Activated CD4-positive, alpha-beta T cell treated with anti-CD3 and anti-CD28 coated beads, Interleukin-2, amount 10 ng/mL, durations not matched to agents 7 days and 5 days (primary cell): ENCODE measurements at regions not wholly inside any gene's neighbourhood (a gene's known extent, or its start where the extent isn't known, plus 50 kb on each side); places are given as distances from the start of the nearest gene placed in this dataset. TPM values are rescaled to one million over a fixed set of nuclear protein-coding genes. Genes with fewer than 3 reads are reported as not detected.

Source experiments
- CTCF ChIA-PET: fragments of 350-600 bp; sonication (Branson Sonifier 250); formaldehyde crosslinking; loops from one replicate; lab custom pipeline; 2021; ENCODE audit warnings: antibody characterized with exemption; lab: Charles Lee
- POLR2A ChIA-PET: fragments of 350-600 bp; sonication (Branson Sonifier 250); formaldehyde crosslinking; loops from one replicate; lab custom pipeline; 2021; ENCODE audit warnings: antibody characterized with exemption; lab: Charles Lee
- DNase-seq: peaks from one replicate; pipeline ENCODE4 v3.0.0-alpha.2; 2020
- H3K27ac Mint-ChIP-seq: one replicate; pipeline ENCODE4 v1.8.0; 2021; ENCODE audit warnings: mild to moderate bottlenecking, moderate library complexity, mixed read lengths
- H3K27me3 Mint-ChIP-seq: one replicate; pipeline ENCODE4 v1.8.0; 2021; ENCODE audit warnings: mixed read lengths
- H3K36me3 Mint-ChIP-seq: one replicate; pipeline ENCODE4 v1.8.0; 2021; ENCODE audit warnings: low read depth, mixed read lengths
- H3K4me1 Mint-ChIP-seq: one replicate; pipeline ENCODE4 v1.8.0; 2021; ENCODE audit warnings: mixed read lengths
- H3K4me3 Mint-ChIP-seq: one replicate; pipeline ENCODE4 v1.8.0; 2021; ENCODE audit warnings: mild to moderate bottlenecking, moderate library complexity, mixed read lengths
- H3K9me3 Mint-ChIP-seq: one replicate; pipeline ENCODE4 v1.8.0; 2021; ENCODE audit warnings: mixed read lengths
- microRNA-seq: library from miRNA; unstranded; fragments of <30 nt; microRNA quantifications from one replicate; pipeline ENCODE4 v1.2.0, GENCODE V29; 2021; ENCODE audit warnings: borderline microRNAs expressed, borderline replicate concordance

DNA sequence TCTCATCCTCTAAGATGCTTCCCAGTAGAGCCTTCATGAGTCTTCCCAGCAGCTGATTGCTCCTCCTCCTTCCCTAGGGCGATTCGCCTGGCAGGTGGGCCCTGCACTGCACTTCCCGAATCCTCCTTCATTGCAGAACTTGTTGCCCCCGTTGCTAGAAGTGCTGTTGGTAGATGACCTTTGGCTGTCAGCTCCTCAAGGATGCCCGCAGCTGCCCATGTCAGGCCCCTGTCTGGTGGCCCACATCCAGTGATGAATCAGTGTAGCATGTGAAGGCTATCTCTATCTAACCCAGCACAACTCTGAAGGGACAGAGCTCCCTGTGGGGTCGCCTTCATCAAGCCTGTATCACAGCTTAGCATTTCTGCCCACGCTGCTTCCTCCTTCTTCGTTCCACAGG lies 52.1 kb upstream of the F3 start:
- Mint-ChIP-seq H3K4me1 (no peaks in the 10 kb centered on the region), H3K27me3 (peaks cover under 1% of the 10 kb centered on the region), H3K9me3 (no peaks in the 10 kb centered on the region), H3K27ac (no peak overlapping the region), H3K4me3 (no peak overlapping the region), H3K36me3 (no peaks in the 10 kb centered on the region)
- POLR2A ChIA-PET, result no interaction called here
- DNase-seq, result no peak
- CTCF ChIA-PET, result no interaction called here

DNA sequence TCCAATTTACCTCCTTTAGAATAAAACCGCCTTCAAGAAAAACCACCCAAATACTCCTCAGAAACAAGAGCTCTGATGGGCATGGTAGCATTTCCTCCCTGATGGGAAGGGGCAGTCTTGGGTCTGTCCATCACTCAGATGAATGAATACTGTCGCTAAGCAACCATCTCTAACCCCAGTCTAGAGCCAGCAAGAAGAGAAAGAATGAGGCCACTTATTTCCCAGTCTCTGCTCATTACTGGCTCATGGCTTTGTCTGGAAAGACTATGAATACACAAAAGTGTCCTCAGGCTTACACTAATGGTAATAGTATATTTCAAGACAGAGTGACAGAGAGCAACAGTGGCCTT lies 51.0 kb upstream of the F3 start:
- H3K4me1 Mint-ChIP-seq, result no peaks in the 10 kb centered on the region
- no peak overlapping the region for H3K4me3 Mint-ChIP-seq
- ChIA-PET CTCF (interaction anchor here (0.9 to 1.1 kb wide), 3 partner anchors 10 to 15 kb away, joined by 3 read pairs; no protein-coding TSS in a partner anchor), POLR2A (no interaction called here)
- no peaks in the 10 kb centered on the region for H3K27me3 Mint-ChIP-seq
- no peak overlapping the region for H3K27ac Mint-ChIP-seq
- no peaks in the 10 kb centered on the region for H3K9me3 Mint-ChIP-seq
- no peak for DNase-seq
- H3K36me3 Mint-ChIP-seq, result no peaks in the 10 kb centered on the region

DNA sequence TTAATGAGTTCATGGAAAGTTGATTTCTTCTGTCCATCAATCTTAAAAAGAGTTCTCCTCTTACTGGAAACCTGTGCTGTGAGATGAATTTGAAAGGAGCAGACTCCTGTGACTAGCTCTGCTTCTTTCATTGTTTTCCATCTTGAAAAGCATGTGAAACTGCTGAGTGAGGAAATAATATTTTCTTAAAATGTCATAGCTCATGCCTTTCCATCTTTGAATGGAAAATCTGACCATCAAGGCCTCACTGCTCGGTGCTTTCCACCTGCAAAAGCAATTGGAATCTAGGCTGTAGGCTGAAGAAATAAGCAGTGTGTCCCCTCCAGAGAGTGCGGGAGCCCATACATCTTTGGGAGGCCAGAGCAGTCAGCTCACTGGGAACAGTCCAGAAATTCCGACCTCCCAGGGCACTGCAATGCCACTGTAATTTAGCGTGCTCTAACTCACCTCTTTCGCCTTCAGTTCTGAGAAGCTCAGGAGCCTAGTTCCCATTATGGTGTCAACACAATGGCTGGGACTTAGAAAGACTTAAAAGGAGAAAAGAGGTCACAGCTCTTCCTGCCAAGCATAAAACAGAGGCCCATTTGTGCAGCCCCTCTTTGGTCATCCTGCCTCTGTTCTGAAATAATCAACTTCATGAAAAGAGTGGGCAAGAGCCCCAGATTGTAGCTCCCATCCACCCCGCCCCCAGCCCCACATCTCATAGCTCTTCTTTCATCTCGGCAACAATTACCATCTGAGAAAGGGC lies 50.4 kb upstream of the F3 start:
- Mint-ChIP-seq H3K27me3 (peaks cover under 1% of the 10 kb centered on the region), H3K4me1 (no peaks in the 10 kb centered on the region), H3K9me3 (no peaks in the 10 kb centered on the region), H3K36me3 (no peaks in the 10 kb centered on the region), H3K27ac (no peak overlapping the region), H3K4me3 (no peak overlapping the region)
- POLR2A ChIA-PET, result no interaction called here
- CTCF ChIA-PET, result interaction anchor here (0.5 to 1.1 kb wide), 4 partner anchors 10 to 45 kb away, joined by 3 read pairs; no protein-coding TSS in a partner anchor
- DNase-seq, result no peak

Small RNA genes lying in the stretch of these regions (microRNA-seq; reads per million reads assigned to microRNA genes)
- gene MIR378G, result not detected
